ENCODE measurements at regions not wholly inside any gene's neighbourhood (a gene's known extent, or its start where the extent isn't known, plus 50 kb on each side); places are given as distances from the start of the nearest gene placed in this dataset.
"Not testable (repeated sequence)": the region's sequence is repeated elsewhere in the genome, so short reads cannot be mapped to it uniquely, and the experiment has no call there.

DNA sequence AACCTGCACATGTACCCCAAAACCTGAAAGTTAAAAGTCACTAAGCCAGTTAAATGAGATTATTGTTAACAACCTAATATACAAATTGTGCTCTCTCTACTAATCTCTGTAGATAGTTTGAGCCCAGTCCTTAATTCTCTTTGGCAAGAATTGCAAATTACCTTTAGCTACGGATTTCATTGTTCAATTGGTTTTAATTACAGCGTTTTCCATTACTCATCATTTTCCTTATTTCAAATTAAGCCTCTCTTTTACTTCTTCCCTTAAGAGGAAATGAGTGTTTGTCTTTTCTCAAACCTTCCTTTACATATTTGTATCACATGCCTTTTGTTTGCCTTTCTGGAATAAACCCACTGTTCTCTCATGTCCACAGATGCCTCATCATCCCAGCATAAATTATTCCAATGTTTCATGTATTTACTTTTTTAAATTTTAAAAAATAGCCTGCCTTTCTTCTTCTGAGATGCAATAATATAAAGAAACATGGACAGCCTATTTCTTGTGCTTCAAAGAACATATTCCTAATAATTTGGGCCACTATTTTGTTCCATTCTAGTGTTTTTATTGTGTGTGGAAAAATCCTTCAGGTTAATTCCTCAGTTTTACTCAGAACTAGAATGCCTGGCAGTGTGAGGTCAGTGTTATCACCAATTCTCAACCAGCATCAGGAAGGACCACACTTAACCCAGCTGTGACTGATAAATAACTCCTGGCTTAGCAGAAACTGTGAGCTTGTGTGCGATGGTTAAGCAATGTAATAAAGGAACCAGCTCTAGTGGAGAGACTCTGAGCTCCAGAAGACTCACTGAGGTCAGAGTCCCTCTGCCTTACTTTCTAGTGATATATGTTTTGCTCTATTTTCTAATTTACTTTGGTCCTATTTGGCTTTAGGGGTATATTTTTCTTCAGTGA lies 600.5 kb downstream of the LTN1 start:
- DNase-seq = no peak

DNA sequence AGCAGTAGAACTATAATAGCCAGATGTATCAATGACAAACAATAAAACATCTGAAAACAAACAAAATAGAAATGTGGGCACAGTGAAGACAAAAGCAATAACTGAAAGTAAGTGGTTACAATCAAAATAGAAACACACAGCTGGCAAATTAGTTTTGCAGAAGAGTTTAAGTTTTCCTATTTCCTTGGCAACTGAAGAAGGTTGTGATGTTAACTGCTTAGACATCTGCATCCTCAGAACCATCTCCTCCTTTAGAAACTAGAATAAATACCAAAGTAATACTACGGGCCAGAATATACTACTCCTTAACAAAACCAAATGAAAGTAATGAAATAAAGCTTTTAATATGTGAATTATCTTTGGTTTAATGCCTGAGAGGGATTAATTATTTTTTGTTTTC lies 605.5 kb downstream of the LTN1 start:
- DNase-seq = no peak

DNA sequence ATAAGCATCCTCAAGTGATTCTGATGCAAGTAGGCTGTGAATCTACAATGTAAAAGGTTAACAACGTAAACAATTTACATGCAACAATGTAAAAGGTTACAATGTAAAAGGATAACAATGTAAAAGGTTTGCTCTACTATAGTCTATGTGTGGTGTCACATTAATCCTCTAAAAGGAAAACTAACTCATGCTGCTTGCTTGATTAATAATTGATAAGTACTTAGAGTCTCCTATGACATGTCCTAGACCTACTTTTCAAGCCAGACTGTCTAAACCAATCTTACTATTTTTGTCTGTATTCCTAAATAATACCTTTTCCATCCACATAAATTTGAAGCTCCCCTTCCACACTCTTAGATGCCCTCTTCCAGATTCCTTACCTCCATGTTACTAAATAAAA lies 606.8 kb downstream of the LTN1 start:
- no peak for DNase-seq

DNA sequence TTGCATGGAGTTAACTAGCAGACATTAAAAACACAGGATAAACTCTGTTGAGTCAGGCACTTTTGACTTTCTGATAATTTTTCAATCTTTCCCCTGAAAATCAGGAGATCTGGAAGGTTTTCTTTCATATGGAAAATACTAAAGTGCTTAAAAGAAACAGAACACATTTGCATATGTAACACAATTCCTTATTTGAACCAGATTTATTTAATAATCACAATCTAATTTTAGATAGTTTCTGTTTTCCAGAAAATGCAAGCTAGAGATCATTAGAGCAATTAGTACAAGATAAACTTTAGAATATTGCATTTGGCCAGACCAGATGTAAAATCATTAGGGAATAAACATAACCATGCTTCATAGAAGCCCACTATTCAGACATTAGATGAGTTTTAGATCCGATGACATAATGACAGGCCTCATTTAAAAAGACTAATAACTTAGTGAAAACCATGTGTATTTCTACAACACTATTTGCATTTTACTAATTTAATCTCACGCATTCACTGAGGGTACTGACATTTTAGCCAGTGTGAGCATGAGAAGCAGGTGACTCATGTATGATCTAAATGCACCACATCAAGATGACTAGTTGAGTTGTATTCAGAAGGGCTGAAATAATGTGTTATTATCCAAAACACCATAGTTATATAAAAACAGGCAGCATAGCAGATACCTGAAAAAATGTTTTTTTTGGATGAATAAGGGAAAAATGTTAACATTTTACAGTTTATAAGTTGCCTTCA lies 611.5 kb downstream of the LTN1 start:
- not testable (repeated sequence) for DNase-seq

DNA sequence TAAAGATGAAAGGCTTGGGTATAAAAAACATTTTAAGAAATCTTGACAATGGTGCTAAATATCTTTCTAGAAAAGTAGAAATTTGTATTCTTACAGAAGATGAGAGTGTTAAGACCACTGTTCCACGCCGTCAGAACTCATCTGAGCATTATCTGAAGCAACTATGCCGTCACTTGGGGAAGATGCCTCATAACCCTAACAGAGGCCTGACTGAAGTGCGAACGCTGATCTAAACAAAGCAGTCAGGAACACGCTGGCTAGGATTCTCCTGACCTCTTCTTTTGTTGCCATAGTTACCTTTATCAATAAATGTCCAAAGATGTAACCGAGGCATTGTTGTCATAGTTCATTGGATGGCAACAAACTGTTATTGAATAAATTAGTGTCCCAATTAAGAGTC lies 612.4 kb downstream of the LTN1 start:
- DNase-seq = no peak

DNA sequence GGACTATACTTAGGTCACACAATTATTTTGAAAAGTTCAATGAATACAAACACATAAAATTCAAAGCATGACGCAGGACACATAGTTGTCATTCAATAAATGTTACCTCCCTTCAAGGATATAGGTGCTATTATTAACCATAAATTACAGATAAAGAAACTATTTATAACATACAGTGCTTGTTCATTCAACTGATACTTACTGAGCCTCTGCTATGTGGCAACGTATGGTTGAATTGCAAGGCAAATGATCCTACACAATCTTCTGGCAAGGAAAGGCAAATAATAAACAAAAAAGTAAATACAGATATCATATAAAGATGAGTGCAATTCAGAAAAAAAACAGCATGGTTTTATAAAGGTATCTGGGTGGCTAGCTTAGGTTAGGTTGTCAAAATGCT lies 614.7 kb downstream of the LTN1 start:
- DNase-seq = no peak

DNA sequence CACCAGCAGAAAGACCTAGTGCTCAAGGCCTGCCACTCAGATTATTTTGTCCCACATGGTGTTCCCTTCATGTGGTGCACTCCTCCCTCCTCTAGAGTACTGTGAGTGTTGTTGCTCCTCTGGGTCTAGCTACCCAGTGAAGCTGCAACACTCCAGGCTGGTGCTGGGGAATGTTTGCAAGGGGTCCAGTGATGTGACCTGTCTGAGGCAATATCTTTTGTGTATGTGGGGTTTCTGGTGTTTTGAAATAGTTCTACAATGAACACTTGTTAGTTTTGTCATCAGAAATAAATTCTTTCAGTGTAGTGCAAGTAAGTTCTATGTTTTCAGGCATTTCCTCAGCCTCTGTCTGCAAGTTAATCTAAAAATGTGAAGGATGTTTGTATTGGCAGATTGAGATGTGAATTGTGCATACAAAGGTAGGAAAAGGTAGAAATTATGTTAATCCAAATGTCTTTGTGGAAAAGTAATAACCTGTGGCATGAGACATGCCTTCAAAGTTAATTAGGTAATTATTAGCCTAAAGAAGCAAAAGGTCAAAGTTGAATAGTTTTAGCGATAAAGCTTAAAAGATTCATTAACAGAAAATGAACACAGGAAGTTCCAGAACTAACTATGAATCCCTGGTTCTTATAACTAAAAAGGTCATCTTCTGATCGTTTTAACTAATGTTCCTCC lies 616.8 kb downstream of the LTN1 start:
- no peak for DNase-seq

DNA sequence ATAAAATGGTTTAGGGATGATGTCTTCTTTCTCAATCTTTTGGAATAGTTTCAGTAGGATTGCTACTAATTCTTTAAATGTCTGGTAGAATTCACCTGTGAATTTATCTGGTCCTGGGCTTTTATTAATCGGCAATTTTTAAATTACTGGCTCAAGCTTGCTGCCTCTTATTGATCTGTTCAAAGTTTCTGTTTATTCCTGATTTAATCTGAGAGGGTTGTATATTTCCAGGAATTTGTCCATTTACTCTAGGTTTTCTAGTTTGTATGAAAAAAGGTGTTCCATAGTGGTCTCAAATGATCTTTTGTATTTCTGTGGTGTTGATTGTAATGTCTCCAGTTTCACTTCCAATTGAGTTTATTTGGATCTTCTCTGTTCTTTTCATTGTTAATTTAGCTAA lies 617.8 kb downstream of the LTN1 start:
- no peak for DNase-seq

DNA sequence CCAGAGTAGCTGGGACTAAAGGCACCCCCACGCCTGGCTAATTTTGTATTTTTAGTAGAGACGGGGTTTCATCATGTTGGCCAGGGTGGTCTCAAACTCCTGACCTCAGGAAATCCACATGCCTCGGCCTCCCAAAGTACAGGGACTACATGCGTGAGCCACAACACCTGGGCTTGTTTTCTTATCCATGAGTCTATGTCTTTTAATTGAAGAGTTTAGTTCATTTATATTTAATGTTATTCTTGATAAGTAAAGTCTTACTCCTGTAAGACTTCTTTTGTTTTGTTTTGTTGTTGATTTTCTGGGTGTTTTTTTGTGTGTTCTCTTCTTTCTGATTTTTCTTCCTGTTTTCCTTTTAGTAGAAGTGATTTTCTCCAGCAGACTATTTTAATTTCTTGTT lies 621.0 kb downstream of the LTN1 start:
- DNase-seq = no peak

DNA sequence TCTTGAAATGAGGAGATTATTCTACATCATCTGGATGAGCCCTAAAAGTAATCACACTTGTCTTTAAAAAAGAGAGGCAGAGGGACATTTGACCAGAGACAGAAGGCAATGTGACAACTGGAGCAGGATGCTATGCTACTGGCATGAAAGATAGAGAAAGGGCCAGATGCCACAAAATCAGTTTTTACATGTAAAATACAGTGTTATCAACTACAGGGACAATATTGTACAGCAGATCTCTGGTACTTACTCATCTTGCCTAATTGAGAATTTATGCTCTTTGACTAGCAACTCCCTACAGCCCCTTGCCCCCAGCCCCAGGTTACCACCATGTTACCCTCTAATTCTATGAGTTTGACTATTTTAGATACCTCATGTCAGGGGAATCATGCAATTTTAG lies 633.4 kb downstream of the LTN1 start:
- no peak for DNase-seq

DNA sequence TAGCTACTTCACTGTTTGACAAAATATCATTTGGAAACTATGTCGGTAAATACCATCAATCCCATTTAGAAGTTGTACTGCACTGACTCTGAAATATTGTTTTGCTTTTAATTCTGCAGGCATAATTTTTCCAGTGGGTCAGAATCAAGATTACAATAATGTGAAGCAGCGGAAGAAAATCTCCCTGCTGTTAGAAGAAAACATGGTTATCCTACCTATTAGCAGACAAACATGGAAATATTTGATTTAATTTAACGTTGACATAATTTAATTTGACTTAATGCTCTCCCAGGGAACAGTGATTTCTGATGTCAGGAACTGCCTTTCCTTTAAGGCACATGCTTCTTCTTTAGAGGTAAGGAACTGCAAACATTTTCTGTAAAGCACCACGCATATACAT lies 634.0 kb downstream of the LTN1 start:
- no peak for DNase-seq

DNA sequence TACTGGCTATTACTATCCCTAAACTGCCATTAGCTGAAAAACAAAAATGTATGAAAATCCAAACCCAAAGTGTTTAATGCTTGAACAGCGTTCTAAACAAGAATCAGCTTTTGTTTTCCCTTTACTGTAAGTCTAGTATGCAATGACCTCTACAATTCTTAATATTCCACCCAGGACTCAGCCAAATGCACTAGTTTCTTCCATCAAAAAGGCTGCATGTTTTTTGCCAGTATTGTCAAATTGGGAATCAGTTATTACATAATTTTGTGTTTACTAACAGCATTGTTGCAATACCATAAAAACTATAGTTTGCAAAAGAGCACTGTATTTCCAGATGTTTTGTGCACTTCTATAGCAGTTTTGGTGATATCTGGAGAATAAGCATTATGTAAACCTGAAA lies 634.5 kb downstream of the LTN1 start:
- DNase-seq = no peak

DNA sequence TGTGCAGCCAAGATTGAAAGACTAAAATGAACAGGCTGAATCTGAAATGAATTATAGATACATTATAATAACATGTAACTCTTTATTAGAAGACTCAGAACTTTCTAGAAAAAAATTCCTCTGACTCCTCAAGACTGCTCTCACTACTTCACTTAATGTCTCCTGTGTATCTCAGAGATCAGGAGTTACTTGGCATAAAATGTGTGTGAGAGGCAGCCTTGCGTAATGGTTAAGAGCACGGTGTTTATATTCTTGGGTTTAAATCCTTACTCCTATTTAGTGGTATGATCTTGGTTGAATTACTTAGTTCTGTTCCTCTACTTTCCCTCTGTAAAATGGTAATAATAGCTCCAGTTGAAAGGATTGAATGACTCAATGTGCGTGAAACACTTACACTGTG lies 634.9 kb downstream of the LTN1 start:
- DNase-seq = no peak

DNA sequence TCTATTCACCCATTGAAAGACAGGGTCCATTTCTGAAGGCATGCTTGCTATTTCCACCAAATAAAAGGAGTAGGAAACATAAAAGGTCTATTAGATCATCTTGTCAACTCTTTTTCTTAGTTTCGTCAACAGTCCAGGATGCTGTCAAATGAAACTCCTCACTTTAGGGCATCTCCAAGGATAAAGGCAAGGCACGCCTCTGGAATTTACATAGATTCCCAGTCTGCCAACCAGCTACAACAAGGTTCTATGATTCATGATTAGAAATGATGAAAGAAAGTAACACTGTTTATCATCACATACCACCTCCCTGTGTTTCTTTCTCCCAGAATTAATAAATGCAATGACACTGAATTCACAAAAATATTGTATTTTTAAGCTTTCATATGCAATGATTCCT lies 636.3 kb downstream of the LTN1 start:
- DNase-seq = no peak

DNA sequence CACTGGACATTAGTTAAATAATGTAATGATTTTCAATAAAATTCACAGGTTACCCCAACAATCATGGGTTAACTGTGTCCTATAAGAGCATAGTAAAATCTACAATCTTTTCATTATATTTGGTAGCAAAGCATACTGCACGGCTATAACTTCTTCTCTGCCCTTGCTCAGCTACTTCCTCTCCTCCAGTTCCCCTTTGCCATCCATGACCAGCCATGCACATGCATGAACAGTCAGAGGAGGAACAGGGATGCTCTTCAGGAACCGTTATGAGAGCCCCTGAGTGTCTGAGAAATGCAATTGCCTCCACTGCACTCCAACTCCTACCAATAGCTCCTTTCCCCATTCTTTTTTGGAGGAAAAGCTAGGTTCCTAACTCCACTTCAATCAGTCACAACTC lies 646.7 kb downstream of the LTN1 start:
- no peak for DNase-seq

DNA sequence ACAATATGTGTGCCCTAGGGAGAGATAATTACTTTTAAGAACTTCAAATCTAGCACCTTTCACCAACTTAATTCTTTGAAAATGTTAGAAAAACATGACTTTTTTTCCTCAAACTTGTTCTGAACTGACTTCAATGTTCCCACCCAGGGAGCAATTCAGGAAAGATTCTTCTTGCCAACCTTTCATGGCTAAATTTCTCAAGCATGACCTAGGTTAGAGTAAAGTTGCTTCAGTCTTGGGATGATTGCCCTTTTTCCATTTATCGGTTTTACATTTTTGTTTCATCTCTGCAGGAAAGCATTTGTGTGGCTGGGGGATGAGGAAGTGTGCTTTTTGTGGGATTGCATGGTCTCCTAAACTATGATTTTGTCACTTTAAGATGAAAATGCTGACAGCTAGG lies 647.7 kb downstream of the LTN1 start:
- DNase-seq = no peak

DNA sequence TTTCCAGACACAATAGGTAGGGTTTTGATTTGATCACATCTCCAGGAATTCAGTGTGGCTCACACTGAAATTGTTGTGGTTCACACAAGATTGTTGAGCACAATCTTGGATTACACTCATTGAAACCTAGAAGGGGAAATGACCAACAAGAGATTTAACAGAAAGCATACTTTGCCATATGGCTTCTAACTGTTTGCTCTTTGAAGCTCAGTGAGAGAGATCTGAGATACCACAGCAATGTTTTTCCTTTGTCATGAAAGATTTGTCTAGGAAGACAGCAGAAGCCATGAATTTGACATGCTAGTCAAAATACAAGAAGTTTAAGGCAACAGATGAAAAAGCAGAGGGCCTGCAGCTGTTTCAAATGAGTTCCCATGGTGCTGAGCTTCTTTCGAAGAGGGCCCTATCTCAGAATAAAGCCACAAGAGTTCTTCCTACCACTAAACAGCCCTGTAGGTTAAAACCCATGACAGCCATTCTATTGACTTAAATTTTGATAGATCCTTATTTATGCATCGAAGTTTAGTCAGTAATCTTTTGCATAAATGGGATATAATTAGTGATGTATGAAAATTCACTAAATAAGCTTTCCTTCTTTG lies 650.4 kb downstream of the LTN1 start:
- DNase-seq = no peak

DNA sequence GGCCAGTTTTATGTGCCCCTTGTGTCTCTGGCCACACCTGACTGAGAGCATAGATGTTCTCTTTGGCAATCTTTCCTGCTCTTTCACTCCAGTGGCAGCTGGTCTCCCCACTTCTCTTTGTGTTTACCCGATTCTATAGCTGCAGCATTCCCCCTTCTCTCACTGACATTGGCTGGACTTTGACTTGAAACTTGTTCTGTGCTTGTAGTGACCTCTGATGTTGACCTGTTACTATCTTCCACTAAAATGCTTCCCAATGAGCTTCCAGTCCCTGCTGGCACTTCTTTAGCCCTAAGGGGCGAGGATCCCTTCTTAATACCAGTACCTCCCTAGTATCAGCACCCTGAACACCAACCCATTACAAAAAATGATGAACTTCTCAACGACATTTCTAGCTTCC lies 653.3 kb downstream of the LTN1 start:
- DNase-seq = no peak

DNA sequence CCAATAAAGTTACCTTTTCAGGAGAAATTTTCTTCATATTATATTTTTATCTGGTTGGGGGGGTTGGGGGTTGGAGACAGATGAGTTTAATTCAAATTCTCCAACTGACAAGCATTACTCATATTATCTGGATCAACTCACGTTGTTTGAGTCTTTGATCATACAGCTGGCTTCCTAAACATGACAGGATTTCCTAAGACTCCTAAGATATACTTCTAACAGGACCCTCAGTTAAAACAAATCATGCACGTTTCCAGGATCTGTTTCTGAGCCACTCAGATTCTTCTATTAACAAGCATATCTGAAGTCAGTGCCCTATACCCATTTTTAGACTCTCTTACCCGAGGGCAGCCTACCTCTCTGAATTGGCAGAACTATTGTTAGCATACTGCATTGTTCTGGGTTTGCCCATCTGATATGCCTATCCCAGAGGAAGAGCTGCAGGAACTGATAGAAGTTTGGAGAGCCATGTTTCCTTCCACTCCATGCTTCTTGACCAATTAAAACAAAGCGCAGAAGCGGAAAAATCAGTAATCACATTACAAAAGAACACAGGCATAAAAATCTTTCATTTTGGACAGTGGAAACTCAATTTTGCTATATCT lies 653.9 kb downstream of the LTN1 start:
- no peak for DNase-seq

DNA sequence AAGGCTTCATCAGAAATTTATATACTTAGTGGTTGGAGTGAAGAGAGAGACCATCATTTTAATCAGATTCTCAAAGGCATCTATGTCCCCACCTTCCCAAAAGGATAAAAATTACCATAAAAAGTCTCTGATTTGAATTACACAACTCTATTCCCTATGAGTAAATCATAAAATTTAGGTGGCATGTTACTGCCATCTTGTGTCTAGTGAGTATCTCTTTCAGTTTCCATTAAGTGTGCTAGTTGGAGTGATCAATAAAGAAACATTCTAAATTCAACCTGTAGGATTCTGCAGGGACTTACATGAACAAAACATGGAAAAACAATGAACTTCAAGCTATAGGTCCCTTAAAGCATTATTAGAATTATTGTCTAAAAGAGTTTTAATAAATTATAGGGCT lies 655.4 kb downstream of the LTN1 start:
- no peak for DNase-seq

DNA sequence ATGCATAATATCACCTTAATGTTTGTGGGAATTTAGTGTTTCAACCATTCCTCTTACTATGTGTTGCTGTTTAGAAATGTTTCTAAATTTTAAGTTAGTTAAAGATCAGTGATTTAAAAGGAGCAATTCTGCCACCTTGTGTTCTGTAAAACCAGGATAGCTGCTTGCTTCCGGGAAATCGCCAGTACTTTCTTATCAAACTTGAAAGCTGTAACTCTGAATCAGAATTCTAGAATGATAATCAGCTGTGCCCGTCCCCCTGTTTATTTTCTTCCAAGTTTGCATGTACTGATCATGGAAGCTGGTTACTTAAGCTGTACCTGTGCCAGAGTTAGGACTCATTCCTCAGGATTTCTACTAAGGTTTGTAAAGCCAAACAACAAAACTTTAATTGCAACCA lies 656.4 kb downstream of the LTN1 start:
- no peak for DNase-seq

DNA sequence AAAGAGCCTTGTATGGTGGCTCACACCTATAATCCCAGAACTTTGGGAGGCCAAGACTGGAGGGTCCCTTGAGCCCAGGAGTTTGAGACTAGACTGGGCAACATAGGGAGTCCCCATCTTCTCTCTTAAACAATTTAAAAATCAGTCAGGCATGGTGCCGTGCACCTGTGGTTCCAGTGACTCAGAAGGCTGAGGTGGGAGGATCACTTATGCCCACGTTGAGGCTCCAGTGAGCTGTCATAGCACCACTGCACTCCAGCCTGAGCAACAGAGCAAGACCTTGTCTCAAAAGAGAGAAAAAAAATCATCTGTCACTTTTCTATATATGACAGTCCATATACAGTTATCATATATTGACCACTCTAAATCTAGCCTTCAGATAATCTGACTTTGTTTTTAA lies 658.3 kb downstream of the LTN1 start:
- DNase-seq = no peak

DNA sequence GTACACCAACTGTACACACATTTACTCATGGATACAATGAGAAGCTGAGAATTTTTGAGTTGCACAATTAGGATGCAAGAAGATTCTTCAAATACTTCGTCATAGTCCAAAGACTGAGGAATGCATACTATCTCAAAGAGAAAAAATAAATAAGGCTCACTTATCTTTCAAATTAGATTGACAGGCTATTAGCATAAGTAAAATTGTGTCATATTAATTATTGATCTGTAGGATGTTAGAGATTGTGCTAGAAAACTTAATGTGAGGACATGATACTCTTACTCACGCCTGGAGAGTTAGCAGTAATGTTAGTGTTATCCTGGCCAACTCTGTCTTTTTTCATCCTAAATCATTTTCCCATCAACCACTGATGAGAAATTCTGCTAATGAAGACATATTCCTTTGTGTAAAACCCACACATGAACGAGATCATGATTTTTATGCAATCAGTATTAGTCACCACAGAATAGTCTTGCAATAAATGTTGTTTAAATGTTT lies 659.0 kb downstream of the LTN1 start:
- no peak for DNase-seq

Data from activated CD4-positive, alpha-beta T cell treated with anti-CD3 and anti-CD28 coated beads, Interleukin-2, amount 50 U/mL, for 4 hours (primary cell).